Colonic mucosa (tissue), 4 donors: ENCODE measurements at regions not wholly inside any gene's neighbourhood (a gene's known extent, or its start where the extent isn't known, plus 50 kb on each side); places are given as distances from the start of the nearest gene placed in this dataset.

Experiments
- DNase-seq: peaks from one replicate; pipeline ENCODE4 v3.0.0-alpha.2; 2020
- H3K27ac ChIP-seq: fragments of 200-600 bp; one replicate; pipeline ENCODE4 v1.8.0; 2021
- H3K27me3 ChIP-seq: fragments of 200-600 bp; one replicate; pipeline ENCODE4 v1.8.0; 2021
- H3K36me3 ChIP-seq: fragments of 200-600 bp; one replicate; pipeline ENCODE4 v1.8.0; 2021
- H3K4me1 ChIP-seq: fragments of 200-600 bp; one replicate; pipeline ENCODE4 v1.8.0; 2021; ENCODE audit warnings: mild to moderate bottlenecking
- H3K4me3 ChIP-seq: fragments of 200-600 bp; one replicate; pipeline ENCODE4 v1.8.0; 2021
- H3K9ac ChIP-seq, 2 donors: one replicate each; pipeline ENCODE4 v1.7.0; 2013; ENCODE audit warnings: control low read depth in 2 of 2, low read depth in 2 of 2, low read length in 2 of 2
- H3K9me3 ChIP-seq: fragments of 200-600 bp; one replicate; pipeline ENCODE4 v1.8.0; 2021
- intact Hi-C: fragments of 100-400 bp; cut with DNase I; formaldehyde crosslinking; loops from one replicate; pipeline ENCODE4 v1.14.1; 2022
- TF ChIP-seq, protein P1 (sequence below): fragments of 200-600 bp; IDR thresholded peaks from one replicate; pipeline ENCODE4 v1.8.0; 2022; ENCODE audit warnings: antibody characterized with exemption, mild to moderate bottlenecking
- donor health status: healthy.
- donor health status: DM: no; HTN: no; CAD: no.
- donor health status: DM: no; HTN: no; CAD: no.

DNA sequence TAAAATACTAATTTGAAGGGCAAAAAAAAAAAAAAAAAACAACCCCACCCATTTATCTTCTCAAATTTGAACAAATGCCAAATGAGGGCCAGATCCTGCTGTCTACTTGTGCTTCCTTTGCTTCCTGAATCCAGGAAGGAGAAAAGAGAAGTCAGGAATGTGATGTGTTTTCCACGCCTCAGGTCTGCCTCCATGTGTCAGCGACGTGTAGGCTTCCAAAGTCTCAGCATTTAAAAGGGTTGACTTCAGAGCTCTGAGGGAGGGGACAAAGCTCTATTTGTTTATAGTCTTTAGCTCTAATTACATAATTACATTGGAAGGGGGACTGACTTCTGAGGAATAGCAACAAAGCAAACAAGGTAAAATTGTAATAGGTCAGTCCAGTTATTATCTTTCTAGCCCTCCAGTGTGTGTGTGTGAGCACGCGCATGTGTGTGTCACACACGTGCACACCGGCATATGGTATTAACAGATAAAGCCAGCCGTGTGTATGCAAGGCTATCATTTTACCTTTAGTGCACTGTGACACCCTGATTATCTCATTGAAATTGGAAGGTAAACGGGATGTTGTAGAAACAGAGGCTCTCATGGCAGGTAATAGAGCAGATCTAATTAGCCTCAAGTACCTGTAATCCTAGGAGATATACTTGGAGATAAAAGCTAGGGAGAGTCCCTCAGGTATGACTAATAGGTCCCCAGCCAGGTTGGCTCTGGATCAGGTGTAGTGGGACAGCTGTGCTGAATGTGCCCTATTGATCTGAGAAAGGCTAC lies 911.4 kb upstream of the ZEB2 start:
- intact Hi-C loops: no loop called here
- H3K27ac ChIP-seq: no peak overlapping the region
- H3K9me3 ChIP-seq: no peaks in the 10 kb centered on the region
- H3K9ac ChIP-seq: no peak overlapping the region
- TF ChIP-seq, protein P1, sequence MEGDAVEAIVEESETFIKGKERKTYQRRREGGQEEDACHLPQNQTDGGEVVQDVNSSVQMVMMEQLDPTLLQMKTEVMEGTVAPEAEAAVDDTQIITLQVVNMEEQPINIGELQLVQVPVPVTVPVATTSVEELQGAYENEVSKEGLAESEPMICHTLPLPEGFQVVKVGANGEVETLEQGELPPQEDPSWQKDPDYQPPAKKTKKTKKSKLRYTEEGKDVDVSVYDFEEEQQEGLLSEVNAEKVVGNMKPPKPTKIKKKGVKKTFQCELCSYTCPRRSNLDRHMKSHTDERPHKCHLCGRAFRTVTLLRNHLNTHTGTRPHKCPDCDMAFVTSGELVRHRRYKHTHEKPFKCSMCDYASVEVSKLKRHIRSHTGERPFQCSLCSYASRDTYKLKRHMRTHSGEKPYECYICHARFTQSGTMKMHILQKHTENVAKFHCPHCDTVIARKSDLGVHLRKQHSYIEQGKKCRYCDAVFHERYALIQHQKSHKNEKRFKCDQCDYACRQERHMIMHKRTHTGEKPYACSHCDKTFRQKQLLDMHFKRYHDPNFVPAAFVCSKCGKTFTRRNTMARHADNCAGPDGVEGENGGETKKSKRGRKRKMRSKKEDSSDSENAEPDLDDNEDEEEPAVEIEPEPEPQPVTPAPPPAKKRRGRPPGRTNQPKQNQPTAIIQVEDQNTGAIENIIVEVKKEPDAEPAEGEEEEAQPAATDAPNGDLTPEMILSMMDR: no peak
- H3K4me3 ChIP-seq: no peak overlapping the region
- no peaks in the 10 kb centered on the region for H3K27me3 ChIP-seq
- no peaks in the 10 kb centered on the region for H3K4me1 ChIP-seq
- H3K36me3 ChIP-seq: no peaks in the 10 kb centered on the region
- no peak for DNase-seq

DNA sequence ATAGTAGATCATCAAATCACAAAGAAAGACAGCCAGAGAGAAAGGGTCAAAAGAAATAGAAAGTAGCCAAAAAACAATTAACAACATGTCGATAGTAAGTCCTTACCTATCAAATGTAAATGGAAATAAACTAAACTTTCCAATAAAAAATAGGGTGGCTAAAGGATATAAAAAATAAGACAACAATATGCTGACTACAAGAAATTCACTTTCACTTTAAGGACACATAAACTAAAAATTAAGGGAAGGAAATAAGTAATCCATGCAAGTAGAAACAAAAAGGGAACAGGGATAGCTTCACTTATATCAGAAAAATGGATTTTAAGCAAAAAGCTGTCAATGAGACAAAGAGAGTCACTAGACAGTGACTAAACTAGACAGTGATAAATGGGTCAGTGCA lies 903.9 kb upstream of the ZEB2 start:
- no peak overlapping the region for H3K27ac ChIP-seq
- DNase-seq: no peak
- no peaks in the 10 kb centered on the region for H3K27me3 ChIP-seq
- intact Hi-C loops: no loop called here
- H3K9ac ChIP-seq: no peak overlapping the region
- H3K4me1 ChIP-seq: no peaks in the 10 kb centered on the region
- no peaks in the 10 kb centered on the region for H3K9me3 ChIP-seq
- no peaks in the 10 kb centered on the region for H3K36me3 ChIP-seq
- H3K4me3 ChIP-seq: no peak overlapping the region
- TF ChIP-seq, protein P1: no peak

DNA sequence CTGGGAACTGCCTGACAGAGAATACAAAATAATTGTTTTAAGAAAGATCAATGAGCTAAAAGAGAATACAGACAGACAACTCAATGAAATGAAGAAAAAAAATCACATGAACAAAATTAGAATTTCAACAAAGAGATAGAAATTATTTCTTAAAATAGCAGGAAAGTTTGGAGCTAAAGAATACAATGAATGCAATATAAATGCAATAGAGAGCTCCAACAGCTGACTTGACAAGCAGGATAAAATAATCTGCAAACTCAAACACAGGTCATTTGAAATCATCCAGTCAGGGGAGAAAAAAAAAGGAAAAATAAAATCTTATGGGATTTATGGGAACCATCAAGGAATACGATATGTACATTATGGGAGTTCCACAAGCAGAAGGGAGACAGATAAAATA lies 902.7 kb upstream of the ZEB2 start:
- TF ChIP-seq, protein P1: no peak
- intact Hi-C loops: no loop called here
- DNase-seq: no peak
- no peak overlapping the region for H3K9ac ChIP-seq
- no peak overlapping the region for H3K4me3 ChIP-seq
- H3K9me3 ChIP-seq: no peaks in the 10 kb centered on the region
- H3K36me3 ChIP-seq: no peaks in the 10 kb centered on the region
- no peaks in the 10 kb centered on the region for H3K27me3 ChIP-seq
- H3K27ac ChIP-seq: no peak overlapping the region
- no peaks in the 10 kb centered on the region for H3K4me1 ChIP-seq

DNA sequence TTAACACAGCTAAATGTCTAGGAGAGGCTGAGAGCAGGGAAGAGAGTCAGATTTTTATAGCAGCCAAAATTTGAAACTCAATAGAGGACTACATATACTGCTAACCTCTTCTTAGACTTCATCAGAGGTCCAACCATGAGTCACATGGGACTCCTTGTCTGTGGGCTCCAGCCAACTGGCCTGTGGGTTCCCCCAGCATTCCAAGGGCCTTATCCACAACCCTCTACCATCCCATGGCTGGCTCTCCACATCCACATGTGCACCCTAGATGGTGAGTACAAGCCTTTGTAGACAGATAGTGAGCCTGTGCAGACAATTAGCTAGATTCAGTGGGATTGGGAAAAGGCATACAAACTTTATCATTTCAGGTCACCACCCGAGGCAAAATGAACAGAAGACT lies 901.9 kb upstream of the ZEB2 start:
- intact Hi-C loops: no loop called here
- Histone ChIP-seq H3K27me3 (no peaks in the 10 kb centered on the region), H3K9ac (no peak overlapping the region), H3K4me3 (no peak overlapping the region), H3K27ac (no peak overlapping the region), H3K9me3 (no peaks in the 10 kb centered on the region), H3K36me3 (no peaks in the 10 kb centered on the region), H3K4me1 (no peaks in the 10 kb centered on the region)
- DNase-seq: no peak
- TF ChIP-seq, protein P1: no peak

DNA sequence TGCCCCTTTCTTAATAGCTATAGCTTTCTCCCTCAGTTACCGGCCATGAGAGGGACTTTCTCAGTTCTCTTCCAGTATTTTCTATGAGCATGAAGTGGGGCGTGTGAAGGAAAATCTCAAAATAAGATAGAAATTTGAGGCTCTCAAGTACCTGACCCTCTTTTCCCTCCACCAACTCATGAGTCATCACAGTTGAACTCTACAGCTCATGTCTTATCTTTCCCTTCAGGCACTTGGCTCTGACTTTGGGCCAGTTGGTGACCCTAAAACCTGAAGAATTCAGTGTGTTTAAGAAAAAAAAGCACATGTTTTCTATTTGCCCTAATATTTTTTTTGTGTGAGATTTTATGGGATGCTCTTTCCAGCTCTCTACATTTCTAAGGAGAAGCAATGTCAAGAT lies 896.7 kb upstream of the ZEB2 start:
- no peaks in the 10 kb centered on the region for H3K4me1 ChIP-seq
- H3K36me3 ChIP-seq: no peaks in the 10 kb centered on the region
- H3K27me3 ChIP-seq: no peaks in the 10 kb centered on the region
- no peak overlapping the region for H3K27ac ChIP-seq
- no peak for DNase-seq
- no peak overlapping the region for H3K4me3 ChIP-seq
- intact Hi-C loops: no loop called here
- no peak overlapping the region for H3K9ac ChIP-seq
- H3K9me3 ChIP-seq: no peaks in the 10 kb centered on the region
- TF ChIP-seq, protein P1: no peak
